Mesenteric fat pad (tissue), 1 donor: ENCODE measurements at regions not wholly inside any gene's neighbourhood (a gene's known extent, or its start where the extent isn't known, plus 50 kb on each side); places are given as distances from the start of the nearest gene placed in this dataset.
"Not testable (repeated sequence)": the region's sequence is repeated elsewhere in the genome, so short reads cannot be mapped to it uniquely, and the experiment has no call there.

Experiments used
- DNase-seq: peaks from one replicate; pipeline ENCODE4 v3.0.0-alpha.2; 2020; ENCODE audit warnings: low spot score
- donor health status: DM: yes; HTN: yes; CAD: no.

- not testable (repeated sequence) for DNase-seq
Measured at GRCh38 chr2:187610450-187610849, 56.2 kb upstream of the TFPI start.

DNA sequence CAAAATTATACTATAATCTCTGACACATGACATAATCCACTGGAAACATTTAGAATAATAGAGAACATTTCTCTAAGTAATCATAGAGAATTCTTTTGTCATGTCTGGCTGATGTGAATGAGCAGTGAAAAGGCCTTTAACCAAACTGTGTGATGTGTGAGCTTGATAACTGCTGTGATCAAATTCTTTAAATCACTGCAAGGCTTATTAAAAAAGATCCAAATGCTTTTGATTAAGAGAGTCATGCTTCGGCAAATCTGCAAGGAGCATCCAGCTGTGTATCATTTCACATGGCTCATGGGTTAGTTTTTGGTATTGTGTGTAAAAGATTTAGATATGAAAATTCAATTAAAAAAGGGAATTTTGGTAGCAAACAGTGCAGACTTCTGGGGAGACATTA lies 58.6 kb upstream of the TFPI start:
- no peak for DNase-seq

DNA sequence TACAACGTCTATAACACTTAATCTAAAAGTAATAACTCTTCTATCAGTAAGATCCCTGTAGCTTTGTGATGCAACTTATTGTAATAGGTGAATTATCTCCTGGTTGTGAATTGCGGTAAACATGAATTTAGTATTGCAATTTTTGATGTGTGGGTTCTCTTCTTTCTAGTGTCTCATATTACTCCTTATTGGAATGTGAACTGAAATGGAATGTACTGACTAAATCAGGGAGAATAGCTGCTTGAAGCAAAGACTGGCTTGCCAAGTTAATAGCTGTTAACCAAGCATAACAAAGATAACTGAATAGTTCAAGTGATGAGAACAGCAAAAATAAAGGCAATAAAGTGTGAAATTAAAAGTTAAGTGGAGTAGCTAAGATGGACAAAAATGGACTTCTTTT lies 60.5 kb upstream of the TFPI start:
- no peak for DNase-seq

- no peak for DNase-seq
Measured at GRCh38 chr2:187615364-187615763, 61.1 kb upstream of the TFPI start.

DNA sequence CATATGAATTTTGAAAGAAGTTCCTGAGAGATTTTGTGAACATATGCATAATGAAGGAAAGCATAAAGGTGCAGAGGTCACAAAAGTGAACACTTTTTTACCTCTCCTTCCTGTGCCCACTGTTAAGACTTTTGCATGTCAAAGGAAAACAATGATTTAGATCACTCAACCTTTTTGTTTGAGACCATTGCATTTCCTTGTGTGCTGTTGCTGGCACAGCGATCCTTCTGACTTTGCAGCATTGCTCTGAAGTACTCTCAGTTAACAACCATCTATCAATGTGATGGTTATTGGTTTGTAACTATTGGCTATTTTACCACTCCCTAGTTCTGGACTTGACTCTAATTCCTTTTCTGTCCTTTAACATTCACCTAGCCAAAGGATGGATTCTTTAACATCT lies 61.7 kb upstream of the TFPI start:
- no peak for DNase-seq

- no peak for DNase-seq
Measured at GRCh38 chr2:187617120-187617519, 62.9 kb upstream of the TFPI start.

DNA sequence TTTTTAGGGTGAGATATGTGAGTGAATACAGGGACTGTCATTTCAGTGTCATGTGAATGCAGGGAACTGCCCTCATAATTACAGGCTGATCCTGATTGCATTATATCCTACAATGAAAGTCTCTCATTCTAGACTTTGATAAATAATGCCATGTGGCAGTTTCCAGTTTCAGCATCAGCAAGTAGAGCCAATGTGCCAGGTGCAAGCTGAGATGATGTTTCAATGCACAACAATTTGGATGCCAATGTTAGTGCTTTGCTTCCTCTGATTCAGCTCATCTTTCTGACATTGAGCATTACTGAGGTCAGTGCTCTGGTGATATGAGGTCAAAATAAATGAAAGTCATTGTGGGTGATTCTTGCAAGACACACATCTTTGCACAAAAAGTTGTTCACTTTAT lies 63.7 kb upstream of the TFPI start:
- no peak for DNase-seq

- no peak for DNase-seq
Measured at GRCh38 chr2:187618813-187619212, 64.6 kb upstream of the TFPI start.

DNA sequence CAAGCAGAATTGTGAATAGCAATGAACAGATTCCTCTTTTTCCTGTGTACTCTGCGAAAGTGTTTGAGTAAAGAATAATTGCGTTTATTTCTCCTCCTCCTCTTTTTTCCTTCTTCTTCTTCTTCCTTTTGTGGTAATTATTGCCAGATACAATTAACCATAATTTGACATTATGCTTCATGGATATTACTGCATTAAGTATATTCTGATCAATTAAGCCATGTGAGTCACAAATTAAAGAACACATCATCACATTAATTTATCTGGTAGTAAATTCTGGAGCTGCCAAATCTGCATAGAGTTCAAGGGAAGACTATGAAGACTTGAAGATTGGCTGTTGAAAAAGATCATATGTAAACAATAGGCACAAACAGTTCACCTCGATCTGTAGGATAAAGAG lies 72.9 kb upstream of the TFPI start:
- DNase-seq: no peak

DNA sequence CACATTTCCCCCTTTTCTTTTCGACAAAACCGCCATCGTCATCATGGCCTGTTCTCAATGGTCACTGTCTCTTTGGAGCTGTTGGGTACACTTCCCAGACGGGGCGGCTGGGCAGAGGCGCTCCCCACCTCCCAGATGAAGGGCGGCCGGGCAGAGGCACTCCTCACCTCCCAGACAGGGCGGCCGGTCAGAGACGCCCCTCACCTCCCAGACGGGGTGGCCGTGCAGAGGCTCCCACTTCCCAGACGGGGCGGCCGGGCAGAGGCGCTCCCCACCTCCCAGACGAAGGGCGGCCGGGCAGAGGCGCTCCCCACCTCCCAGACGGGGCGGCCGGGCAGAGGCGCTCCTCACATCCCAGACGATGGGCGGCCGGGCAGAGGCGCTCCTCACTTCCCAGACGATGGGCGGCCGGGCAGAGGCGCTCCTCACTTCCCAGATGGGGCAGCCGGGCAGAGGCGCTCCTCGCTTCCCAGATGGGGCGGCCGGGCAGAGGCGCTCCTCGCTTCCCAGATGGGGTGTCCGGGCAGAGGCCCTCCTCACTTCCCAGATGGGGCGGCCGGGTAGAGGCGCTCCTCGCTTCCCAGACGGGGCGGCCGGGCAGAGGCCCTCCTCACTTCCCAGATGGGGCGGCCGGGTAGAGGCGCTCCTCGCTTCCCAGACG lies 82.6 kb upstream of the TFPI start:
- not testable (repeated sequence) for DNase-seq

- DNase-seq: not testable (repeated sequence)
Measured at GRCh38 chr2:187637392-187637740, 83.1 kb upstream of the TFPI start.

DNA sequence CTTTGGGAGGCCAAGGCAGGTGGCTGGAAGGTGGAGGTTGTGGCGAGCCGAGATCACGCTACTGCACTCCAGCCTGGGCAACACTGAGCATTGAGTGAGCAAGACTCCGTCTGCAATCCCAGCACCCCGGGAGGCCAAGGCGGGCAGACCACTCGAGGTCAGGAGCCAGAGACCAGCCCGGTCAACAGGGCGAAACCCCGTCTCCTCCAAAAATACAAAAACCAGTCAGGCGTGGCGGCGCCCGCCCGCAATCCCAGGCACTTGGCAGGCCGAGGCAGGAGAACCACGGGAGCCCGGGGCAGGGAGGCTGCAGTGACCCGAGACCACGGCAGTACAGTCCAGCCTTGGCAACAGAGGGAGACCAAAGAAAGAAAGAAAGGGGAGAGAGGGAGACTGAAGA lies 83.5 kb upstream of the TFPI start:
- DNase-seq: not testable (repeated sequence)

GRCh38 chr2:187638840-187639239 lies 84.6 kb upstream of the TFPI start:
- no peak for DNase-seq

DNA sequence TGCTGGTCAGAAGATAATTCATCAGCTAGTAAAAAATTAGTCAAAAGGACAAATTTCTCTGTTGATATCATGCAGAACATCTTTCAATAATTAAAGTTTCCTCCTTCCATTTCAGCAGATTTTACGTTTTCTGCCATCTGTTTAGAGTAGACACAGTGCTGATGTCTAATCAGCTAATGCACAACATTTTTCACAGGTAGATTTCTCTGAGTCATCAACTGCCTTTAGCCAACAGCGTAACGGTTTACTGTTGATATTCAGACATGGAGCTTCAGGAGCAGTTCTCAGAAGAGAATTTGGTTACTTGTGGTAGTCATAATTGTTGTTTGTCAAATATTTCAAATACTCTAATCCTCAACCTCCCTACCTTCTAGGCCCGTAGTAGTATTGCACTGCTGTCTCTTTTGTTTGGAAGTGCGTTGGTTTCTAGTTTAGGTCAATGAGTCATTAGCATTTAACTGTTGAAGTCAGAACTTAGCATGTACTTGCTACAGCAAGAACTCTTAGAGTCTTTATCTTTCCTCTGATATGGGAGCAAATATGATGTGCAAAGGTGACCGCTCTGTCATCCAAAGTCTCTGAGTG lies 86.8 kb upstream of the TFPI start:
- no peak for DNase-seq

DNA sequence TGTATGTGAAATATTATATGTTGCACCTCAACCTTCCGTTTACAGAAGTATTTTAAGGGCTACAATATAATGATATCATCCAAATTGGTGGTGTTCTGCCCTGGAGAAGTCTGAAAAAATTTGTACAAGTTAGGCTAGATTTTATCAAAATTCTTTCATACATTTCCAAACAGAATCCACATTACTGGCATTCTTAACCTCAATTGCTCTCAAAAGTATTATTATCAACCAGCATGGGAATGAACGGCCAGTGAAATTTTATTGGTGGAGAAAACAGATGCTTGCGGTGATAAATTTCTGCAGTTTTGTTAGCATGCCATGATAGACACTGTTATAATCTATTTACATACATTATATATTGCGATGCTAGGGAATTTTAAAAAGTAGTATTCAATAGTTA lies 88.3 kb upstream of the TFPI start:
- no peak for DNase-seq

GRCh38 chr2:187644486-187644885 lies 90.3 kb upstream of the TFPI start:
- DNase-seq: no peak

GRCh38 chr2:187644981-187645380 lies 90.7 kb upstream of the TFPI start:
- no peak for DNase-seq

- no peak for DNase-seq
Measured at GRCh38 chr2:187646556-187646955, 92.3 kb upstream of the TFPI start.

- DNase-seq: no peak
Measured at GRCh38 chr2:187654535-187654934, 100.3 kb upstream of the TFPI start.

DNA sequence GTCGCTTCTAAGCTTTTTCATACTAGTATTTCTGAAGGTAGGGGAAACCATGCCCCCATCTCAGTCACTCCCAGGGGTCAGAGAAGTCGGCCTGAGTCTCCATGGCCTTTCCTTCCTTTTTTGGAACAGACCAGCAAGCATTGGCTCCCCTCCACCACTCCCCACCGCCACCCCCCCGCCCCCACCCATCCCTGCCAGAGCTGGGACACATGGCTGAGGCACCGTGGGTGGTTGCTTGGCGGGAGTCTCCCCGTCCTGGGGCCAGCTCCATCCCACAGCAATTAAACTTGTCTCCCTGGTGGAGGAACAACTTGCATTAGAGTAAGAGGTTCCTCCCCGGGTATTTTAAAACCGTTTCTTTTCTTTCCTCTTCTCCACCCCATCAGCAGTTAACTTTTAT lies 100.8 kb upstream of the TFPI start:
- no peak for DNase-seq

DNA sequence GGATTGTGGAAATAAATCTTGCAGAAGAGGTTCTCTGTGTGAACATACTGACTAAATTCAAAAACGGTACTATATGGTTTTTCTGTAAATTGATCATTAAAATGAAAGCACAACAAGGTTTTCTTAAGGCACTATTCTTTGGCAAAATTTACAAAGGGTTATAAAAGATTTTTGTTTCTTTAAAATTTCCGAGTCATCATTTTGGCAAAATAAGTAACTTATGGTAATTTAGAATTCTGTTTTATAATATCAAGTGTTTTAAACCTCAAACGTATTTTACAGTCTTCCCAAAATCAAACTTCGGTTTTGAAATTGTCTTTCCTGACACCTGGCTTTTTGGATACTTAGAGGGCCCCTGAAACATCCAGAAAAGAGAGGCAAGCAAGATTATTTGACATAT lies 101.9 kb upstream of the TFPI start:
- no peak for DNase-seq

DNA sequence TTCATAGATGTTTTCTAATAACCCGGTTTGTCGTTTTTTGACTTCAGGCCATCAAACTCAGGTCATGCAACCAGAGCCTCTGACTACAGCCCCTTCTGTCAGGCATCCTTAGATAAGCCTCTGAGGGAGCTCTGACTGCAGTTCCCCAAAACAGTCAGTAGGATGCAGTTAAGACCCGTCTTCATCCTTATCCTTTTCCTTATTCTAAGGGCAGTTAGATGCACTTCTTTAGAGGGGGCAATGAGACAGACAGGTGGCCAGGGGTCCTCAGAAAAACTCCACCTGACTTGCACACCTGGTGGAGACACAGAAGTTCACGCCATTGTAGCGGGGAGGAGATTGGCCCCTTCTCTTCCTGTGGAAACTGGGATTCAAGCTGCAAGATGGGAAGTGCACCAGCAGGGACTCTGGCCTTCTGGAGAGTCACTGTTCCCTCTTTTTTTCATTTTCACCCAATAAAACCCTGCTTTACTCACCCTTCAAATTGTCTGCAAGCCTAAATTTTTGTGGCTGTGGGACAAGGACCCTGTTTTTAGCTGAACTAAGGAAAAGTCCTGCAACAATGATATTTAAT lies 104.8 kb upstream of the TFPI start:
- DNase-seq: no peak

GRCh38 chr2:187676050-187676449 lies 121.8 kb upstream of the TFPI start:
- not testable (repeated sequence) for DNase-seq
